H9 (cell line): ENCODE measurements at regions not wholly inside any gene's neighbourhood (a gene's known extent, or its start where the extent isn't known, plus 50 kb on each side); places are given as distances from the start of the nearest gene placed in this dataset.

ENCODE experiments used
- DNase-seq: peaks from one replicate; pipeline ENCODE4 v3.0.0-alpha.2; 2017
- H2AFZ ChIP-seq: one replicate; pipeline ENCODE4 v1.6.1; 2013; ENCODE audit warnings: mild to moderate bottlenecking, low read length, control low read depth, moderate library complexity
- H2AK5ac ChIP-seq: 2 replicates; pipeline ENCODE4 v1.6.1; 2013; ENCODE audit warnings: low read length, control low read depth, mixed read lengths; ENCODE audit not compliant: insufficient read length
- H2BK120ac ChIP-seq: one replicate; pipeline ENCODE4 v1.6.1; 2013; ENCODE audit warnings: low read depth, mild to moderate bottlenecking, low read length, control low read depth, inconsistent platforms; ENCODE audit not compliant: poor library complexity, severe bottlenecking
- H2BK12ac ChIP-seq: 2 replicates; pipeline ENCODE4 v1.6.1; 2013; ENCODE audit warnings: low read length, control low read depth, mixed read lengths, low read depth; ENCODE audit not compliant: insufficient read length
- H2BK15ac ChIP-seq: 2 replicates; pipeline ENCODE4 v1.6.1; 2013; ENCODE audit warnings: low read depth, low read length, control low read depth
- H2BK20ac ChIP-seq: one replicate; pipeline ENCODE4 v1.6.1; 2013; ENCODE audit warnings: low read depth, mild to moderate bottlenecking, low read length, control low read depth, inconsistent platforms; ENCODE audit not compliant: poor library complexity, severe bottlenecking
- H2BK5ac ChIP-seq: 2 replicates; pipeline ENCODE4 v1.6.1; 2013; ENCODE audit warnings: low read length, control low read depth, mixed read lengths; ENCODE audit not compliant: insufficient read length
- H3K14ac ChIP-seq: 2 replicates; pipeline ENCODE4 v1.6.1; 2013; ENCODE audit warnings: low read length, control low read depth; ENCODE audit not compliant: insufficient read depth
- H3K18ac ChIP-seq: 2 replicates; pipeline ENCODE4 v1.6.1; 2013; ENCODE audit warnings: low read depth, mild to moderate bottlenecking, mixed read lengths, low read length, control low read depth; ENCODE audit not compliant: insufficient read length
- H3K23ac ChIP-seq: 2 replicates; pipeline ENCODE4 v1.6.1; 2013; ENCODE audit warnings: low read length, control low read depth, mixed read lengths, low read depth; ENCODE audit not compliant: insufficient read length
- H3K23me2 ChIP-seq: 2 replicates; pipeline ENCODE4 v1.6.1; 2013; ENCODE audit warnings: low read depth, mild to moderate bottlenecking, mixed read lengths, low read length, control low read depth; ENCODE audit not compliant: insufficient read length, poor library complexity, severe bottlenecking
- H3K27ac ChIP-seq: 2 replicates; pipeline ENCODE4 v1.5.1; 2013; ENCODE audit warnings: low read length, control low read depth, mixed read lengths, low read depth; ENCODE audit not compliant: insufficient read length
- H3K27me3 ChIP-seq: 2 replicates; pipeline ENCODE4 v1.6.1; 2013; ENCODE audit warnings: low read length, control low read depth, inconsistent platforms; ENCODE audit not compliant: insufficient read depth
- H3K4ac ChIP-seq: 2 replicates; pipeline ENCODE4 v1.6.1; 2013; ENCODE audit warnings: low read depth, mild to moderate bottlenecking, control low read depth, inconsistent platforms, low read length, moderate library complexity
- H3K4me1 ChIP-seq: 2 replicates; pipeline ENCODE4 v1.6.1; 2013; ENCODE audit warnings: low read length, control low read depth, inconsistent platforms; ENCODE audit not compliant: insufficient read depth
- H3K4me2 ChIP-seq: 2 replicates; pipeline ENCODE4 v1.6.1; 2013; ENCODE audit warnings: low read length, control low read depth, mixed read lengths; ENCODE audit not compliant: insufficient read length, insufficient read depth
- H3K56ac ChIP-seq: 2 replicates; pipeline ENCODE4 v1.6.1; 2013; ENCODE audit warnings: low read depth, mild to moderate bottlenecking, mixed read lengths, low read length, control low read depth; ENCODE audit not compliant: insufficient read length
- H3K79me1 ChIP-seq: 2 replicates; pipeline ENCODE4 v1.6.1; 2013; ENCODE audit warnings: low read depth, mild to moderate bottlenecking, moderate library complexity, low read length, control low read depth, inconsistent platforms; ENCODE audit not compliant: insufficient read depth, poor library complexity, severe bottlenecking
- H3K79me2 ChIP-seq: 2 replicates; pipeline ENCODE4 v1.6.1; 2013; ENCODE audit warnings: low read length, control low read depth, inconsistent platforms; ENCODE audit not compliant: insufficient read depth
- H3K9ac ChIP-seq: 2 replicates; pipeline ENCODE4 v1.6.1; 2013; ENCODE audit warnings: low read length, control low read depth, mixed read lengths; ENCODE audit not compliant: insufficient read length; ENCODE audit errors: extremely low read depth
- H3K9me3 ChIP-seq: one replicate; pipeline ENCODE4 v1.6.1; 2013; ENCODE audit warnings: low read depth, low read length, inconsistent platforms; ENCODE audit not compliant: control insufficient read depth
- H3T11ph ChIP-seq: one replicate; pipeline ENCODE4 v1.6.1; 2013; ENCODE audit warnings: mild to moderate bottlenecking, low read length, control low read depth, inconsistent platforms
- H4K20me1 ChIP-seq: one replicate; pipeline ENCODE4 v1.6.1; 2013; ENCODE audit not compliant: control insufficient read depth, insufficient read length, insufficient read depth
- H4K5ac ChIP-seq: 2 replicates; pipeline ENCODE4 v1.6.1; 2013; ENCODE audit warnings: low read depth, mild to moderate bottlenecking, mixed read lengths, low read length, control low read depth; ENCODE audit not compliant: insufficient read length
- H4K8ac ChIP-seq: replicated peaks from 2 replicates; pipeline ENCODE4 v1.6.1; 2013; ENCODE audit warnings: low read length, control low read depth, mixed read lengths, low read depth; ENCODE audit not compliant: insufficient read length
- H4K91ac ChIP-seq: 2 replicates; pipeline ENCODE4 v1.6.1; 2013; ENCODE audit warnings: low read depth, mild to moderate bottlenecking, moderate library complexity, mixed read lengths, low read length, control low read depth; ENCODE audit not compliant: insufficient read length
- H3K27ac Mint-ChIP-seq, 3 experiments: 2 replicates in 2 of 3; 3 replicates in 1 of 3; pipeline ENCODE4 v1.8.0; 2020 to 2021; ENCODE audit warnings: mixed read lengths in 3 of 3, mild to moderate bottlenecking in 1 of 3, moderate library complexity in 1 of 3
- H3K27me3 Mint-ChIP-seq: 2 replicates; pipeline ENCODE4 v1.8.0; 2021; ENCODE audit warnings: low read depth, mild to moderate bottlenecking, moderate library complexity, mixed read lengths
- H3K36me3 Mint-ChIP-seq, 3 experiments: 2 replicates in 2 of 3; 3 replicates in 1 of 3; pipeline ENCODE4 v1.8.0; 2020 to 2021; ENCODE audit warnings: low read depth in 3 of 3, mixed read lengths in 3 of 3; ENCODE audit not compliant: insufficient read depth in 1 of 3
- H3K4me1 Mint-ChIP-seq, 2 experiments: 2 replicates each; pipeline ENCODE4 v1.8.0; 2020; ENCODE audit warnings: mixed read lengths in 2 of 2
- H3K4me3 Mint-ChIP-seq, 2 experiments: 2 replicates in 1 of 2; 3 replicates in 1 of 2; pipeline ENCODE4 v1.8.0; 2020 to 2021; ENCODE audit warnings: mild to moderate bottlenecking in 2 of 2, mixed read lengths in 2 of 2, moderate library complexity in 1 of 2
- H3K9me3 Mint-ChIP-seq, 2 experiments: 2 replicates in 1 of 2; 3 replicates in 1 of 2; pipeline ENCODE4 v1.8.0; 2020; ENCODE audit warnings: mild to moderate bottlenecking in 2 of 2, mixed read lengths in 2 of 2, moderate library complexity in 1 of 2
- CTCF ChIP-seq: fragments of 200-600 bp; sonication (generic); conservative IDR thresholded peaks from 3 replicates; pipeline ENCODE4 v1.8.0; 2021; ENCODE audit warnings: antibody characterized with exemption, mild to moderate bottlenecking
- WGBS: extraction: QIAGEN DNeasy Blood & Tissue Kit; methylation state at CpG from one replicate; pipeline ENCODE4 v1.1.7; 2013; ENCODE audit warnings: missing lambda C conversion rate, low lambda C conversion rate, mixed read lengths; ENCODE audit not compliant: insufficient read length; ENCODE audit errors: extremely low coverage; 5-methylcytosine and 5-hydroxymethylcytosine counted together

- Histone ChIP-seq H2BK5ac (no peak overlapping the region), H3K27me3 (no peaks in the 10 kb centered on the region), H3T11ph (no peak overlapping the region), H3K23me2 (no peaks in the 10 kb centered on the region), H3K56ac (no peak overlapping the region), H2BK20ac (no peak overlapping the region), H4K20me1 (no peaks in the 10 kb centered on the region), H2BK120ac (no peak overlapping the region), H2AFZ (no peak overlapping the region), H2BK12ac (no peak overlapping the region), H2AK5ac (no peak overlapping the region), H3K9ac (no peak overlapping the region), H3K4me2 (no peak overlapping the region), H3K27ac (no peak overlapping the region), H3K14ac (no peak overlapping the region), H4K91ac (no peak overlapping the region), H3K9me3 (no peaks in the 10 kb centered on the region), H4K5ac (no peak overlapping the region), H3K23ac (no peak overlapping the region), H3K4ac (no peak overlapping the region), H2BK15ac (no peak overlapping the region), H4K8ac (no peak overlapping the region), H3K79me2 (no peaks in the 10 kb centered on the region), H3K4me1 (no peaks in the 10 kb centered on the region), H3K79me1 (no peaks in the 10 kb centered on the region), H3K18ac (no peak overlapping the region)
- DNase-seq = no peak
- no CpG with 5 or more reads among the region's 3 CpGs for WGBS
- Mint-ChIP-seq H3K4me3 (no peak overlapping the region), H3K27me3 (no peaks in the 10 kb centered on the region), H3K4me1 (no peaks in the 10 kb centered on the region), H3K9me3 (peaks cover 0 to 2% of the 10 kb centered on the region in 2 experiments; a peak in 2 of 5 replicates), H3K27ac (no peak overlapping the region), H3K36me3 (no peaks in the 10 kb centered on the region)
- no peak for TF ChIP-seq CTCF
These were observed 1193.9 kb downstream of the DNAJB9 start for GRCh38 chr7:109763611-109764010.
